ENCODE measurements at regions not wholly inside any gene's neighbourhood (a gene's known extent, or its start where the extent isn't known, plus 50 kb on each side); places are given as distances from the start of the nearest gene placed in this dataset.

- Histone ChIP-seq H3K4me3 (ENCODE audit: low read length) (no peak overlapping the region), H3K36me3 (replicated peaks; ENCODE audit: low read depth, low read length) (no peaks in the 10 kb centered on the region), H3K79me2 (ENCODE audit: low read length) (no peaks in the 10 kb centered on the region), H3K4me1 (ENCODE audit: low read length) (no peaks in the 10 kb centered on the region), H3K27ac (ENCODE audit: low read length) (no peak overlapping the region), H2AFZ (ENCODE audit: low read depth, low read length) (no peak overlapping the region), H3K9me3 (ENCODE audit: insufficient read depth, low read length) (no peaks in the 10 kb centered on the region), H3K27me3 (ENCODE audit: low read depth, low read length) (no peaks in the 10 kb centered on the region), H4K20me1 (ENCODE audit: insufficient read depth, low read length) (no peaks in the 10 kb centered on the region), H3K4me2 (ENCODE audit: low read length) (no peak overlapping the region), H3K9ac (ENCODE audit: low read length) (no peak overlapping the region)
- TF ChIP-seq, protein P1, sequence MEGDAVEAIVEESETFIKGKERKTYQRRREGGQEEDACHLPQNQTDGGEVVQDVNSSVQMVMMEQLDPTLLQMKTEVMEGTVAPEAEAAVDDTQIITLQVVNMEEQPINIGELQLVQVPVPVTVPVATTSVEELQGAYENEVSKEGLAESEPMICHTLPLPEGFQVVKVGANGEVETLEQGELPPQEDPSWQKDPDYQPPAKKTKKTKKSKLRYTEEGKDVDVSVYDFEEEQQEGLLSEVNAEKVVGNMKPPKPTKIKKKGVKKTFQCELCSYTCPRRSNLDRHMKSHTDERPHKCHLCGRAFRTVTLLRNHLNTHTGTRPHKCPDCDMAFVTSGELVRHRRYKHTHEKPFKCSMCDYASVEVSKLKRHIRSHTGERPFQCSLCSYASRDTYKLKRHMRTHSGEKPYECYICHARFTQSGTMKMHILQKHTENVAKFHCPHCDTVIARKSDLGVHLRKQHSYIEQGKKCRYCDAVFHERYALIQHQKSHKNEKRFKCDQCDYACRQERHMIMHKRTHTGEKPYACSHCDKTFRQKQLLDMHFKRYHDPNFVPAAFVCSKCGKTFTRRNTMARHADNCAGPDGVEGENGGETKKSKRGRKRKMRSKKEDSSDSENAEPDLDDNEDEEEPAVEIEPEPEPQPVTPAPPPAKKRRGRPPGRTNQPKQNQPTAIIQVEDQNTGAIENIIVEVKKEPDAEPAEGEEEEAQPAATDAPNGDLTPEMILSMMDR (IDR thresholded peaks at IDR 0.05; ENCODE audit: low read depth, low read length): no peak
- TF ChIP-seq EZH2phosphoT487 (IDR thresholded peaks at IDR 0.05; ENCODE audit: low read depth): no peak
Observed at GRCh38 chr15:25544076-25544475, 105.3 kb upstream of the UBE3A start.

GRCh38 chr15:25543196-25543595, 104.4 kb upstream of the UBE3A start:
- Histone ChIP-seq H3K36me3 (replicated peaks; ENCODE audit: low read depth, low read length) (no peaks in the 10 kb centered on the region), H4K20me1 (ENCODE audit: insufficient read depth, low read length) (no peaks in the 10 kb centered on the region), H3K79me2 (ENCODE audit: low read length) (no peaks in the 10 kb centered on the region), H3K4me2 (ENCODE audit: low read length) (no peak overlapping the region), H3K9ac (ENCODE audit: low read length) (no peak overlapping the region), H3K27me3 (ENCODE audit: low read depth, low read length) (no peaks in the 10 kb centered on the region), H3K9me3 (ENCODE audit: insufficient read depth, low read length) (no peaks in the 10 kb centered on the region), H3K27ac (ENCODE audit: low read length) (no peak overlapping the region), H3K4me3 (ENCODE audit: low read length) (no peak overlapping the region), H3K4me1 (ENCODE audit: low read length) (no peaks in the 10 kb centered on the region), H2AFZ (ENCODE audit: low read depth, low read length) (no peak overlapping the region)
- TF ChIP-seq EZH2phosphoT487 (IDR thresholded peaks at IDR 0.05; ENCODE audit: low read depth): no peak
- TF ChIP-seq, protein P1 (IDR thresholded peaks at IDR 0.05; ENCODE audit: low read depth, low read length): no peak

- Histone ChIP-seq H3K9ac (ENCODE audit: low read length) (no peak overlapping the region), H3K9me3 (ENCODE audit: insufficient read depth, low read length) (no peaks in the 10 kb centered on the region), H3K27me3 (ENCODE audit: low read depth, low read length) (no peaks in the 10 kb centered on the region), H4K20me1 (ENCODE audit: insufficient read depth, low read length) (no peaks in the 10 kb centered on the region), H3K27ac (ENCODE audit: low read length) (no peak overlapping the region), H2AFZ (ENCODE audit: low read depth, low read length) (no peak overlapping the region), H3K36me3 (replicated peaks; ENCODE audit: low read depth, low read length) (no peaks in the 10 kb centered on the region), H3K4me3 (ENCODE audit: low read length) (no peak overlapping the region), H3K4me2 (ENCODE audit: low read length) (no peak overlapping the region), H3K4me1 (ENCODE audit: low read length) (no peaks in the 10 kb centered on the region), H3K79me2 (ENCODE audit: low read length) (no peaks in the 10 kb centered on the region)
- no peak for TF ChIP-seq EZH2phosphoT487 (IDR thresholded peaks at IDR 0.05; ENCODE audit: low read depth)
- TF ChIP-seq, protein P1 (IDR thresholded peaks at IDR 0.05; ENCODE audit: low read depth, low read length): no peak
Observed at GRCh38 chr15:25541228-25541627, 102.4 kb upstream of the UBE3A start.

GRCh38 chr15:25536801-25537611, 98.2 kb upstream of the UBE3A start:
- H3K27me3 ChIP-seq (ENCODE audit: low read depth, low read length): no peaks in the 10 kb centered on the region
- H3K9ac ChIP-seq (ENCODE audit: low read length): no peak overlapping the region
- H3K4me2 ChIP-seq (ENCODE audit: low read length): no peak overlapping the region
- no peaks in the 10 kb centered on the region for H3K79me2 ChIP-seq (ENCODE audit: low read length)
- no peaks in the 10 kb centered on the region for H3K9me3 ChIP-seq (ENCODE audit: insufficient read depth, low read length)
- H3K4me3 ChIP-seq (ENCODE audit: low read length): no peak overlapping the region
- no peaks in the 10 kb centered on the region for H4K20me1 ChIP-seq (ENCODE audit: insufficient read depth, low read length)
- no peaks in the 10 kb centered on the region for H3K36me3 ChIP-seq (replicated peaks; ENCODE audit: low read depth, low read length)
- TF ChIP-seq EZH2phosphoT487 (IDR thresholded peaks at IDR 0.05; ENCODE audit: low read depth): no peak
- TF ChIP-seq, protein P1 (IDR thresholded peaks at IDR 0.05; ENCODE audit: low read depth, low read length): no peak
- no peak overlapping the region for H3K27ac ChIP-seq (ENCODE audit: low read length)
- H3K4me1 ChIP-seq (ENCODE audit: low read length): no peaks in the 10 kb centered on the region
- no peak overlapping the region for H2AFZ ChIP-seq (ENCODE audit: low read depth, low read length)

Measured in OCI-LY3 (cell line).